ENCODE measurements at regions not wholly inside any gene's neighbourhood (a gene's known extent, or its start where the extent isn't known, plus 50 kb on each side); places are given as distances from the start of the nearest gene placed in this dataset.

DNA sequence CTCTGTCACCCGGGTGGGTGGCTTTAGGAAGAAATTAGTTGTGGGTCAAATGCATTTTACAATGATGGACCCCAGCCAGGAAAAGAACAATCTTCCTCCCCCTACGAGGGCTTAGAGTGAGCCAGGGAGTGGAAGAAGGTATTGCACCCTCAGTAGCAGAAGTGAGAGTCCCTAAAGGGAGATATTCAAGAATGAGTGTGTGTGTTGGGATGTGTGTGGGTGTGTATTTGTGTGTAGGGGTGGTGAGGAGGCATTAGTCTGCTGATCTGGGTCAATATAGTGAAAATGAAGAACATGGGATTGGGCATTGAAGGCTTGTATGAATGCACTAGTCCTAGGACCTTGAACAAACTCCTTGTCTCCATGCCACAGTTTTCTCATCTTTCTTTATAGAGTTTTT is 85.2 kb upstream of the RUNX1 start:
- TF ChIP-seq, protein P1, sequence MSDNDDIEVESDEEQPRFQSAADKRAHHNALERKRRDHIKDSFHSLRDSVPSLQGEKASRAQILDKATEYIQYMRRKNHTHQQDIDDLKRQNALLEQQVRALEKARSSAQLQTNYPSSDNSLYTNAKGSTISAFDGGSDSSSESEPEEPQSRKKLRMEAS (IDR thresholded peaks at IDR 0.05) = no peak
- TF ChIP-seq TEAD4 (IDR thresholded peaks at IDR 0.05) (no peak), RAD21 (IDR thresholded peaks at IDR 0.05; ENCODE audit: low read depth) (no peak), TAF1 (IDR thresholded peaks at IDR 0.05; ENCODE audit: low read depth) (no peak), CREB1 (IDR thresholded peaks at IDR 0.05; ENCODE audit: low read depth) (no peak), CEBPB (IDR thresholded peaks at IDR 0.05) (no peak), YY1 (IDR thresholded peaks at IDR 0.05; ENCODE audit: low read depth) (no peak)
- TF ChIP-seq, protein P2, sequence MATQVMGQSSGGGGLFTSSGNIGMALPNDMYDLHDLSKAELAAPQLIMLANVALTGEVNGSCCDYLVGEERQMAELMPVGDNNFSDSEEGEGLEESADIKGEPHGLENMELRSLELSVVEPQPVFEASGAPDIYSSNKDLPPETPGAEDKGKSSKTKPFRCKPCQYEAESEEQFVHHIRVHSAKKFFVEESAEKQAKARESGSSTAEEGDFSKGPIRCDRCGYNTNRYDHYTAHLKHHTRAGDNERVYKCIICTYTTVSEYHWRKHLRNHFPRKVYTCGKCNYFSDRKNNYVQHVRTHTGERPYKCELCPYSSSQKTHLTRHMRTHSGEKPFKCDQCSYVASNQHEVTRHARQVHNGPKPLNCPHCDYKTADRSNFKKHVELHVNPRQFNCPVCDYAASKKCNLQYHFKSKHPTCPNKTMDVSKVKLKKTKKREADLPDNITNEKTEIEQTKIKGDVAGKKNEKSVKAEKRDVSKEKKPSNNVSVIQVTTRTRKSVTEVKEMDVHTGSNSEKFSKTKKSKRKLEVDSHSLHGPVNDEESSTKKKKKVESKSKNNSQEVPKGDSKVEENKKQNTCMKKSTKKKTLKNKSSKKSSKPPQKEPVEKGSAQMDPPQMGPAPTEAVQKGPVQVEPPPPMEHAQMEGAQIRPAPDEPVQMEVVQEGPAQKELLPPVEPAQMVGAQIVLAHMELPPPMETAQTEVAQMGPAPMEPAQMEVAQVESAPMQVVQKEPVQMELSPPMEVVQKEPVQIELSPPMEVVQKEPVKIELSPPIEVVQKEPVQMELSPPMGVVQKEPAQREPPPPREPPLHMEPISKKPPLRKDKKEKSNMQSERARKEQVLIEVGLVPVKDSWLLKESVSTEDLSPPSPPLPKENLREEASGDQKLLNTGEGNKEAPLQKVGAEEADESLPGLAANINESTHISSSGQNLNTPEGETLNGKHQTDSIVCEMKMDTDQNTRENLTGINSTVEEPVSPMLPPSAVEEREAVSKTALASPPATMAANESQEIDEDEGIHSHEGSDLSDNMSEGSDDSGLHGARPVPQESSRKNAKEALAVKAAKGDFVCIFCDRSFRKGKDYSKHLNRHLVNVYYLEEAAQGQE (IDR thresholded peaks at IDR 0.05; ENCODE audit: low read depth) = no peak

Data from Ishikawa (cell line).